ENCODE measurements at regions not wholly inside any gene's neighbourhood (a gene's known extent, or its start where the extent isn't known, plus 50 kb on each side); places are given as distances from the start of the nearest gene placed in this dataset.
A peak's percentile ranks its signal among the peaks of the same experiment; 100 is the strongest.

- intact Hi-C loops (cut with DNase I), result no loop called here
- 76 to 91% methylated on average over 2 of the region's 2 CpGs for WGBS, 2 donors
- TF ChIP-seq CTCF (IDR thresholded peaks at IDR 0.05) (no peak), POLR2A (IDR thresholded peaks at IDR 0.05) (no peak)
- H3K9me3 ChIP-seq, result no peaks in the 10 kb centered on the region
- DNase-seq, result no peak
- H3K27me3 ChIP-seq, result no peaks in the 10 kb centered on the region
- H3K36me3 ChIP-seq, result no peaks in the 10 kb centered on the region
- H3K4me3 ChIP-seq (replicated peaks in 1 of 3), result no peak overlapping the region
- no peaks in the 10 kb centered on the region for H3K4me1 ChIP-seq
- no peak overlapping the region for H3K27ac ChIP-seq
Measured at GRCh38 chr10:44660271-44660670, 250.9 kb upstream of the TMEM72 start.

DNA sequence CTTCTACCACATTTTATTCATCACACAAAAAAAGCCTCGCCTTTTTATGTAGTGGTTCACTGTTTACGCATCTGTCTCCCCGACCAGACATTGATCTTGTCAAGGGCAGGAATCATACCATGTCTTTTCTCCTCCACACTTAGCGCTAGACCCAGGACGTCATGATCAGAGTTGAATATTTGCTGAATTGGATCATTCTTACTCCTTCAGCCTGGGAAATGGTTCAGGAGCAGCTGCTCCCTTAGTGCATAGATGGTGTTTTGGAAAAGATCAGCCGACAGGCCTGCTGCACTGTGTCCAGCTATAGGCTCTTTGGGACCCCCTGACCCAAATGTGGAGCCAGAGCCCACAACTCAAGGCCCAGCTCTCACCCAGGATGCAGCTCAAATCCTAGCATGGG lies 249.1 kb upstream of the TMEM72 start:
- TF ChIP-seq CTCF (IDR thresholded peaks at IDR 0.05), result no peak
- no peak for TF ChIP-seq POLR2A (IDR thresholded peaks at IDR 0.05)
- intact Hi-C loops (cut with DNase I), result no loop called here
- WGBS, 2 donors, result 79 to 92% methylated on average over 6 of the region's 6 CpGs
- H3K9me3 ChIP-seq, result no peaks in the 10 kb centered on the region
- no peaks in the 10 kb centered on the region for H3K36me3 ChIP-seq
- H3K4me1 ChIP-seq, result no peaks in the 10 kb centered on the region
- no peak overlapping the region for H3K4me3 ChIP-seq (replicated peaks in 1 of 3)
- no peak for DNase-seq
- H3K27ac ChIP-seq, result no peak overlapping the region
- H3K27me3 ChIP-seq, result no peaks in the 10 kb centered on the region

GRCh38 chr10:44668336-44668735 lies 242.8 kb upstream of the TMEM72 start:
- H3K9me3 ChIP-seq, result no peaks in the 10 kb centered on the region
- H3K27ac ChIP-seq, result no peak overlapping the region
- TF ChIP-seq POLR2A (IDR thresholded peaks at IDR 0.05) (no peak), CTCF (IDR thresholded peaks at IDR 0.05) (no peak)
- no peaks in the 10 kb centered on the region for H3K36me3 ChIP-seq
- peaks cover 2% of the 10 kb centered on the region in 2 donors for H3K4me1 ChIP-seq
- H3K27me3 ChIP-seq, result no peaks in the 10 kb centered on the region
- no peak overlapping the region for H3K4me3 ChIP-seq (replicated peaks in 1 of 3)
- no peak for DNase-seq
- intact Hi-C loops (cut with DNase I), result no loop called here

- no peak overlapping the region for H3K27ac ChIP-seq
- peaks cover 13 to 15% of the 10 kb centered on the region in 2 donors for H3K4me1 ChIP-seq
- H3K9me3 ChIP-seq, result no peaks in the 10 kb centered on the region
- intact Hi-C loops (cut with DNase I), result no loop called here
- no peak for DNase-seq
- no peaks in the 10 kb centered on the region for H3K27me3 ChIP-seq
- H3K36me3 ChIP-seq, result no peaks in the 10 kb centered on the region
- TF ChIP-seq CTCF (IDR thresholded peaks at IDR 0.05) (no peak), POLR2A (IDR thresholded peaks at IDR 0.05) (no peak)
- H3K4me3 ChIP-seq (replicated peaks in 1 of 3), result no peak overlapping the region
Measured at GRCh38 chr10:44671319-44671718, 239.8 kb upstream of the TMEM72 start.

GRCh38 chr10:44673245-44673983 lies 237.7 kb upstream of the TMEM72 start:
- WGBS, 2 donors, result 32% methylated on average over 3 of the region's 3 CpGs
- Histone ChIP-seq H3K27me3 (no peaks in the 10 kb centered on the region), H3K9me3 (no peaks in the 10 kb centered on the region), H3K36me3 (no peaks in the 10 kb centered on the region), H3K27ac (peak overlapping the region in 1 of 3 donors; percentile 8), H3K4me1 (peaks cover 13 to 15% of the 10 kb centered on the region in 2 donors), H3K4me3 (replicated peaks in 1 of 3) (no peak overlapping the region)
- intact Hi-C loops (cut with DNase I), result no loop called here
- TF ChIP-seq POLR2A (IDR thresholded peaks at IDR 0.05) (no peak), CTCF (IDR thresholded peaks at IDR 0.05) (no peak)
- DNase-seq, result peak; percentile 89 to 91

Measured in thyroid gland (tissue), 4 donors.